GM18870 (cell line): ENCODE measurements at regions not wholly inside any gene's neighbourhood (a gene's known extent, or its start where the extent isn't known, plus 50 kb on each side); places are given as distances from the start of the nearest gene placed in this dataset.

Source experiments
- ATAC-seq: cut with Tn5 transposase; IDR thresholded peaks from one replicate; pipeline ENCODE4 v1.9.1; 2021; ENCODE audit warnings: moderate library complexity; ENCODE audit not compliant: unreplicated experiment

- no peak for ATAC-seq
Observed at GRCh38 chr11:23976426-23976825, 520.4 kb upstream of the LUZP2 start.

- no peak for ATAC-seq
Observed at GRCh38 chr11:23976841-23977271, 520.0 kb upstream of the LUZP2 start.

GRCh38 chr11:23988381-23989006, 508.4 kb upstream of the LUZP2 start:
- no peak for ATAC-seq

GRCh38 chr11:23990346-23991164, 506.3 kb upstream of the LUZP2 start:
- no peak for ATAC-seq

GRCh38 chr11:23991165-23991539, 505.7 kb upstream of the LUZP2 start:
- ATAC-seq, result no peak

- ATAC-seq, result no peak
Observed at GRCh38 chr11:23995891-23996290, 501.0 kb upstream of the LUZP2 start.

GRCh38 chr11:23997356-23997755, 499.5 kb upstream of the LUZP2 start:
- ATAC-seq, result no peak

GRCh38 chr11:24005202-24005876, 491.5 kb upstream of the LUZP2 start:
- ATAC-seq, result no peak

GRCh38 chr11:24043842-24044241, 453.0 kb upstream of the LUZP2 start:
- no peak for ATAC-seq

- no peak for ATAC-seq
Observed at GRCh38 chr11:24046731-24047130, 450.1 kb upstream of the LUZP2 start.

GRCh38 chr11:24056051-24056450, 440.8 kb upstream of the LUZP2 start:
- ATAC-seq, result no peak

GRCh38 chr11:24060125-24060524, 436.7 kb upstream of the LUZP2 start:
- no peak for ATAC-seq

GRCh38 chr11:24064309-24064903, 432.4 kb upstream of the LUZP2 start:
- ATAC-seq, result no peak

GRCh38 chr11:24068197-24068596, 428.7 kb upstream of the LUZP2 start:
- ATAC-seq, result no peak

GRCh38 chr11:24070435-24070834, 426.4 kb upstream of the LUZP2 start:
- no peak for ATAC-seq

GRCh38 chr11:24078018-24078417, 418.8 kb upstream of the LUZP2 start:
- no peak for ATAC-seq

GRCh38 chr11:24082241-24082640, 414.6 kb upstream of the LUZP2 start:
- no peak for ATAC-seq

GRCh38 chr11:24082860-24083259, 414.0 kb upstream of the LUZP2 start:
- no peak for ATAC-seq

- no peak for ATAC-seq
Observed at GRCh38 chr11:24084956-24085355, 411.9 kb upstream of the LUZP2 start.

- no peak for ATAC-seq
Observed at GRCh38 chr11:24086921-24087320, 409.9 kb upstream of the LUZP2 start.

- no peak for ATAC-seq
Observed at GRCh38 chr11:24091594-24091993, 405.3 kb upstream of the LUZP2 start.

- no peak for ATAC-seq
Observed at GRCh38 chr11:24093375-24093774, 403.5 kb upstream of the LUZP2 start.
